ENCODE measurements at regions not wholly inside any gene's neighbourhood (a gene's known extent, or its start where the extent isn't known, plus 50 kb on each side); places are given as distances from the start of the nearest gene placed in this dataset.

- TF ChIP-seq CTCF (IDR thresholded peaks at IDR 0.05; ENCODE audit: low read depth, low read length) (no peak), EZH2phosphoT487 (IDR thresholded peaks at IDR 0.05; ENCODE audit: low read depth) (no peak)
Measured at GRCh38 chr1:55423376-55423775, 208.2 kb upstream of the USP24 start.

Data from OCI-LY3 (cell line).